Activated gamma-delta T cell (primary cell): ENCODE measurements at regions not wholly inside any gene's neighbourhood (a gene's known extent, or its start where the extent isn't known, plus 50 kb on each side); places are given as distances from the start of the nearest gene placed in this dataset.
"Not testable (repeated sequence)": the region's sequence is repeated elsewhere in the genome, so short reads cannot be mapped to it uniquely, and the experiment has no call there.

Source experiments
- DNase-seq: peaks from one replicate; lab custom pipeline; 2025; lab: John Stamatoyannopoulos, UW

DNA sequence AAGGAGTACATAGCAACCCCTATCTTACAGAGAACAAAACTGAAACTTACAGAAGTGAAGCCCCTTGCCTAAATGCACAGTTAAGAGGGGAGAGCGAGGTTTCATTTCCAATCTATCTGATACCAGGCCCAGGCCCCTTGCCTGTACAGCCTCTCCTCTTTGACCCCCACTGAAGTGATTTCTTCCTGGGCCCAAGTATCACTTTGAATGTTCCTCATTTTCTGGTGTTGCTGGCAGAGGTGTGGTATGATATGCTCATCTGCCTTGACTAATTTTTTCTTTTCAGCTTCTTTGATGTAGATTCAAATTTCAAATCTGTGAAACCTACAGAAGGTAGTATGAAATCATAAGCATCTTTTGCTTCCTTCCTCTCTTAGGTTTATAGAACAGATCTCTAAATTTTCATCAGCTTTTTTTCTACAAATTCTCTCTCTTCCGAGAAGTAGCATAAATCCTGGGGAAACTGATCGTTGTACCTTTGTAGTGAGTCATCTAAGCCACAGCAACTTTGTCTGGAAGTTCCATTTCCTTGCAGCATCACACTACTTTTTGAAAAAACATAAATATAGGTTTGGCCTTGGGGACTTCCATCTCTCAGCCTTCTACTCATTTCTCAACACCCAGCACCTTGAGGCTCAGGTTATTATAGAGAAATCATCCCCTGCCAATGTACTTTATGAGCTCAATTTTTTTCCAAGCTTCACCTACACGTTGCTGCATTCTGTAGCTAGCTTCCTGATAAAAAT, 402.4 kb upstream of the PTGER4 start:
- DNase-seq: no peak

DNA sequence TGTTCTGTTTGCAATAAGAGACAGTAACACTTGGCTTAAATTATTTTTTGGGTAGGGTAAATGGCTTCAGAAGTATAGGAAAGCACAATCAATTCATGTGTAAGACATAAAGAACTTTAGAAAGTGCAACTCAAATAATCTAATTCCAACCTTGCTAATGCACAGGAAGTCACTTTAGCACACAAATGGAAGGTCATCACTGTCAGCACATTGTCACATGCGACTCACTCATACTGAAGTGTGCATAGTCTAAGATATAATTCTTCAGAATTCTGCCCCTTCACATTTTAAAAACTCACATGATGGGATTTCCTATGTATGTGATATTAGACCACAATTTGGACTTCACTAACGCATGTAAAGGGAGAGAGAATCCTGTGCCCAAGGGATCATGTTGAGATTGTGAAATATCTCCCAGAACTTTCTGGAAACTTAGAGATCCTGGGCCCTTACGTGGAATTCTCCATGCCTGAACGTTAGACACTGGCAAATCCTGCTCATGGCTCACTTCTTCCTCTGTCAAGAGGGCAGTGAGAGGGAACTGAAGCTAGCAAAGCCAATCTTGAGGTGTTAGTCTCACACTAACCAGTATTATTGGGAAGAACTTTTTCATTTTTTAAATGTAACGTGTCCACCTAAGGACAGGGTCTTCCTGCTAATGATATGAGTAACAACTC, 403.2 kb upstream of the PTGER4 start:
- DNase-seq: no peak

DNA sequence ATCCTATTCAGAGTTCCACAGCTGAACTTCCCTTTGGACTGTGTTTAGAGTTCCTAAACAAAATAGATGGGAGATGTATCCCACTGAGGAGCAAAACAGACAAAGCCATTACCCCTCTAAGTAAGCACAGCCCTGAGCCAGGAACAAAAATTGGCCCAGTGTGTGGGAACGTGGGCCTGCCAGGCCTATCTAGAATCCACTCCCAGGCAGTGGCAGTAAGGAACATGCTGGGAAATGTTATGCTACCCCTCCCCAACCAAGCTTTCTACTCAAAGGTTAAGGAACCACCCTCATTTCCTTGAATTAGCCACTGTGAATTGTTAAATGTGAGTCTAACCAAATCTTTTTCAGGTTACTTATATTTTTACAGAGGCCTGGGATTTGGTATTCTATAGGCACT, 405.1 kb upstream of the PTGER4 start:
- DNase-seq: no peak

DNA sequence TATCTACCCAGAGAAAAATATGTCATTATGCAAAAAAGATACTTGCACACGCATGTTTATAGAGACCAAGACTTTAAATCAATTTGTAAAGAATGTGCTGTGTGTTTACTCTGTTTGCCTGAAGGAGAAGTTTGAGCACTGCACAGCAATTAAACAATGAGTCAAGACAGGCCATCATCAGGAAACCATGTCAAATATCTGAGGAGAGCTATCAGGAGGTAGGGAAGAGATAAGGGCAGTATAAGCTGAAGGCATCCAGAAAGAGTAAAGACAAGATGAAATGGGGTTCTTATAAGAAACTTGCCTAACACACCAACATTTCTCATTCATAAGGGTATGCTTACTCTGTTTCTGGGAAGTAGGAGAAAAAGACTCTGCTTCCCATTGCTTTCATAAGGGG, 405.8 kb upstream of the PTGER4 start:
- no peak for DNase-seq

DNA sequence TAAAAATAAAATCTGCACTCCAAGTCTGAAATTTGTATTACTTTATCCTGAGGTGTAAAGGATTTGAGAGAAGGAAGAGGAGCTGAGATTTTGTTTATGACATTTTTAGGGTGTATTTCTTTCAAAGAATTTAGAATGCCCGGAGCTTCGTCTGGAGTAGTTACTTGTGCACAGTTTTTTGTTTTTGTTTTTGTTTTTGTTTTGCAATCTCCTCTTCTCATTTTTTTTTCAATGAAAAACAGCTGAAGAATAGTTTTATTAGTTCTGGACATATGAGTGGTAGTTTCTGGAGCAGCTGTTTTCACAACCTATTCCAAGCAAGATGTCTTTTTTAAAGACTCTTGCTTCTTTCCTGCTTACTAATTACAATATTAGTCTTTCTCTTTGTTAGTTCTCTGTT, 408.2 kb upstream of the PTGER4 start:
- no peak for DNase-seq

DNA sequence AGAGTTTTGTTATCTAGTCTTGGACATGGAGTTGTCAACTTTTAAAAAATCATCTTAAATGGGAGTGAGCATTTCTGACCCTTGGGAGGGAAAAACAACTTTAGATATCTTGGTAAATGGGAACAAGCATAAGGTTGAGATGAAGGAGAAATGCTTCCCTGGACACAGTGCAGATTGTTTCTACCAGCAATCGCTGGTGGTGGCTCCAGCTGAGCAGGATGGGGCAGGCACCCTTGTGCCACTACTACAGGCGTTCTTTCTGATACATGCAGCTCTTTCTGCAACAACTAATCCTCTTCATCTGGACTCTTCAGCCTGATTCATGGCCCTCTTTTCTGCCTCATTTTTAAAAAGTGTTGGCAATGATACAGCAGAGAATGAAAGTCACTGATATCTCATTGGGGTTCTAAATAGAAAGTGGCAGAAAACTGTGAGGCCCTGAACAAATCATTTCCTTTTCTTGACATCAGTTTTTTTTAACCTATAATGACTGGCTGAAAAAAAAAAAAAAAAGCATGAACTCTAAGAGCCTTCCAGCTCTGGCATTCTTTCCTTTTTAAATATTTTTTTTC, 409.4 kb upstream of the PTGER4 start:
- DNase-seq: no peak

DNA sequence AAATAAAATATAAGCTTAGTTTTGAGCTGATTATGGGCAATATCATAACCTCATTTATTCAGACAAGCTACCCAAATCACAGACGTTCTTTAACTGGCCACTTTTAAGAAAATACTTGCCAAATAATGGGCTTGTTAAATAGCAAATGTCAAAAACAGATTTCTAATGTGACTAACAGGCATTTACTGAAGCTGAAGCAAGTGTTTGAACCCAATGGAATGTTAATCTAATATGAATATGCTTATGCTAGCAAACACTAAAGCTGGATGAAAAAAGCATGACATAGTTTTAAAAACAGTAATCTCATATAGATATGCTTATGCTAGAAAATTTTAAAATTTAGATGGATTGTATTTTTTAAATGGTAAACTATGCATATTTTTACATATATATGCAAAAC, 411.6 kb upstream of the PTGER4 start:
- DNase-seq: no peak

DNA sequence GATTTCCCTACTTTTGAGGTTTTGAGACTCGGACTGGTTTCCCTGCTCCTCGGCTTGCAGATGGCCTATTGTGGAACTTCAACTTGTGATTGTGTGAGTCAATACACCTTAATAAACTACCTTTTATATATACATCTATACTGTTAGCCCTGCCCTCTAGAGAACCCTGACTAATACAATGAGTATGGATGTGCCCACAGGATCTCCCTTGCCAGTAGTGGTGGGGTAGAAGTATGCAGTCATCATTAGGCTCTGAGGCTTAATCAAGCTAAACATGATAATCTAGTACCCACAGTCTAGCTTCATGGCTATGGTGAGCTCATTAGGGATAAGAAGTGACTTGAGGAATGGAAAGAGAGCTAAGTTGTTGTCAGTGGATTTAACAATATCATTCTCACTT, 412.8 kb upstream of the PTGER4 start:
- DNase-seq: no peak

DNA sequence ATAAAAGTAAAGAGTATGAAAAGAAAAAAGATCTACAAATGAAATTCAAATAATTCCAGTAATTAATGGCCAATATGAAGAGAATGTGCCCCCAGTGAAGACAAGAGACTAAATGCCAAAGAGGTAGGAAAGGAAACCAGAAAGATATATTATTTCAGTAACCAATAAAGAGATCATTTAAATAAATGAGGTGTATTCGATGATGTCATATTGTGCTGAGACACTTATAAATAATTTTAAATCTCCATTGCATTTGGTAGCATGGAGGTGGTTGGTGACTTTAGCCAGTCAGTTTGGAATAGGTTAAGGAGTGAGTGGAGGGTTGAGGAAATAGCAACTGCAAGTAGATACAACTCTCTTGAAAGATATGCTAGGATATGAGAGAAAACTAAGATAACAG, 417.7 kb upstream of the PTGER4 start:
- no peak for DNase-seq

DNA sequence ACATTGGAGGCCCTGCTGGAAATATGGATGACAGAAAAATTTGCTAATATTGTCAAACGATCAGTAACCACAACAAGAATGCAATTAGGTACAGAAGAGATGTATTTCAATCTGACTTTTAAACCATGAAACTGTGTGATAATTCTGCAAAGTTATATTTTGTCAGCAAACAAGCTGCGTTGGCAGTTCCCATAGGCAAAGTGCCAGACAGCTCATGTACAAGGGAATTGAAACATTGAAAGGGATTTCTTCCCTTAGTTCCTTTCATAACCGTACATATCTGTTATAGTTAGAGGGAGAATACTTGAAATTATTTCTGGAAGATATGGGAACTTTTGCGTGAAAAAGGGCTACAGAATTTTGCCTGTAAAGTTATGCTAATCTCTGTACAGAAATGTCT, 419.4 kb upstream of the PTGER4 start:
- no peak for DNase-seq

DNA sequence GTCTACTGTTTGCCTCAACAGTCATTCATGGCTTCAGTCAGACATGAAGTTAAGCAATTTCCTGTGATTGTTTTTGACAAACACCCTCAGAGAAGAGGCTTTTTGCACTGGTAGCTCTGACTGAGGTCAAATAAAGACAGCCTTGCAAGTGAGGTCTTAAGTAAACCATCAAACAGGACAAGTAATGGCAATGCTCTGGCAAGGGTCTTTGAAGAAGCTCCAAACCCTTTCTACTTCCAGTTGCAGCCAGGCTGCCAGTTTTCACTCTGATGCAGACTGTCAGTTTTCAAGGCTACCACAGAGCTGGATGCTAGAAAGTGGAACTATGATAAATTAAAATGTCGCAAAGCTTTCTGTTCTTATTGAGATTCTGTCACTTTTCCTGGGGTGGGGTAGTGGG, 421.5 kb upstream of the PTGER4 start:
- DNase-seq: no peak

DNA sequence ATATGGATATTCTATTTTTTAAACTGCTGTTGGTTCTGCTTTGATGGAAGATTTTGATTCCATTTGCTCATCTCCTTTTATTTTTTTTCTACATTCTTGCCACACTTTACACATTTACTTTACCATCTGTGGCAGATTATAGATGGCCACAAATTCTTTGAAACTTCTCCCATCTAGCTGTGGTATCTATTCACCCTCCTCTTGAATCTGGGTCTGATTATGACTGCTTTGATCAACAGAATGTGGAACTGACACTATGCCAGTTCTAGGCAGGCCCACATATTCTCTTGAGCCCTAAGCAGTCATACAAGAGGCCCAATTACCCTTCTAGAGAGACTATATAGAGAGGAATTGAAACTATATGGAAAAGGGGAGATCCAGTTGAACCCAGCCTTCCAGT, 439.0 kb upstream of the PTGER4 start:
- no peak for DNase-seq

DNA sequence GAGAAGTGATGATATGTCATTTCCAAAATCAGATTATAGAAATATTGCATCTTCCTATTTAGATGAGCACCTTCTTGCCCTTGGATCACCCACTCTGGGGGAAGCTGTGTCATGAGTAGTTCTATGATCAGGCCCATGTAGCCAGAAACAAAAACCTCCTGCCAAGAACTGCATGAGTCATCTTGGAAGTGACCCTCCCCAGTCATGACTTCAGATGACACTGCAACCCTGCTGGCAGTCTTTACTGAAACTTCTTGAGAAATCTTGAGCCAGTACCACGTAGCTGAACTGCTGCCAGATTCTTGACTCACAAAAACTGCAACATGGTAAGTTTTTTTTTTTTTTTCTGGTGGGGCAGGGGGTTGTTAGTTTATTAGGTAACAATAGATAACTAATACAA, 439.6 kb upstream of the PTGER4 start:
- DNase-seq: no peak

DNA sequence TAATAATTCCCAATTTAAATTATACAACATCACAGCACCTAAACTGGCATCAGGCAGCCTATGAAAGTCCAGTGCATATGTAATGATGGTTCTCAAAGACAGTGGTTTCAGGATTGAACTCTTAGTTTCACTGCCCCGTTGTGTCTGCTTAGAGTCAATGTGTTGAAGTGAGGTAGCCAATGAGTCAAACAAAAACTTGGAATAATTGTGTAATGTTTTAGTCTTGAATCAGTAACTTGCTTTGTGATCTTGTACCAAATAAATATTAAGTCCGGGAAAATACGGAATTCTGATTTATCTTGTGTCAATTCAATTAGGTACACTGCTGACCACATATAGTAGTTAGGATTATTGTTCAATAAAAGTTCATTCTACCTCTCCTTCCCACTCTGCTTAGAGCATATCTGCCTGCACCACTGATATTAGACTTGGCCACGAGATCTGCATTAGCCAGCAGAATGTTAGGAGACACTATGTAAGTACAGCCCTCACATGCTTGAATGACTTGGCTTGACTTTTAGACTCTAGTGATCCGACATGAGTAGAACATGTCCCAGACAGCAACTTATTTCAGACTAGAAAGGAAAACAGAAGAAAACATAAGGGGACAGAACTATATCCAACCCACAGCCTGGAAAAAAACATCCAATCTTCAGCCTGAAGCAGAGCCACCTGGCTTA, 441.5 kb upstream of the PTGER4 start:
- DNase-seq: no peak

DNA sequence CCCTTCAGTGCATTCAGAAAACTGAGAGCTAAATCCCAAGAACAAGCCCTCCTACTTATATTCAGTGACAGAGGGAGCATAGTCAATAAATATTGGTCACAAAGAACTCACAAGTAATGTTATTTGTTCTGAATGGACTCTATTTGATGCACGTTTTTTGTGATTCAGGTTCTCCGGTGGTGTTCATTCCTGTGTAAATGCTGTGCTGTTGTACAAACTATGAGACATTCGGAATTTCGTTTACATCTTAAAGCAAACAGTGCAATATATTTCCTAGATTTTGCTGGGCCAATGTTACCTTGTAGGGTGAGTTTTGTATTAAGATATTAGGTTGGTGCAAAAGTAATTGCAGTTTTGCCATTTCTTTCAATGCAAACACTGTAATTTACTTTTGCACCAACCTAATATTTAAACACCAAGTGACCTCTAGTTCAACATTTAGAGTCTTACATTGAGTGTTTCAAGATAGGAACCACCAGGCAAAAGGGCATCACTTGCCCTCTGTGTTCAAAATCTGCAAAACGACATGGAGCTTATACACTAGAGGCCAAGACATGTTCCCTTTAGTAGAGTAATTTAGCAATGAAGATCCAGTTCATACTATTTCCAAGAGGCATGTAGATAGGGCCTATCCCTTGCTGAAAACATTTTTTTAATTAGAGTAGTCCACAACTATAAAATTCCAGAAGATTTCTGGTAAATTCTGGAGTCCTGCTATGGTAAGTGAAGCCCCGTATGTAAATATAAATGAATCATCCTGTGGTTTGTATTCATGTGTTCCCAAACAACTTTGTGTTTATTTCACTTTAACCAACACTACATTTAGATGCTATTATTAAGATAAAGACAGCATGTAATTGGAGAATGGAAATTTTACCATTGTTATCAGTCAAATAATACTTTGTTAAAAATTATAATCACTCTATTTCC, 444.0 kb upstream of the PTGER4 start:
- no peak for DNase-seq

DNA sequence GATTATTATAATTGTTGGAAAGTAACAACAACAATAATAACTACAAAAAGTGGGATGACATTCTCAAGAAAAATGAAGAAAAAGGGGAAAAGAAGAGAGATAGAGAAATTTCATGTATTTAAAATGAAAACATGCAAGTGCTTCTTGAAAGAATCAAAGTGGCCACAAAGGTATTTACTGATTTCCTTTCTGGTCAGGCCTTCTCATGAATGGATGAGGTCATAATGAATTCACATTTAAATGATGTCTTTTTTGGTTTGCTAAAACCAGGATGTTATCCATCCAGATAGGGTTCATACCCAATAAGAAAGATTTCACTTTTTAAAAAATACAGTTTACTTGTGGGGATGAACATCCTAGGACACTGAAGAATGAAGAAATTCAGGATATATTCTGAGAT, 446.4 kb upstream of the PTGER4 start:
- no peak for DNase-seq

DNA sequence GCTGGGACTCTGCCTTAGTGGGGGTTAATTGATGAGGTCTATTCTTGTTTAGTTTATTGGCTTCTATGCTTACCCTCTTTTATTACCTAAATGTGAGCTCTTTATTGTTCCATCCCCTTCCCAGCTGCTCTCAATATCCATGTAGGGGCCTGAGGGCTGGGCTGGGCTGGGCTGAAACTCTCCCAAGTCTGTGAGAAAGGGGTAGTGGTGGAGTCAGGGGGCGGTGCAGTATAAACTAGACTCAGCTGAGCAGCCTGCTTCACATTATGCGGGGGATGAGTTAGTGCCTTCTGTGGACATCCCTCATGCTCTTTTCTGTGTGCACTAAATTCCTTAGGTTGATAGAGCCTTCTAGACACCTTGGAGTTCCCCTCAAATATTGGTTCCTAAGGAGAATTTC, 451.8 kb upstream of the PTGER4 start:
- no peak for DNase-seq

DNA sequence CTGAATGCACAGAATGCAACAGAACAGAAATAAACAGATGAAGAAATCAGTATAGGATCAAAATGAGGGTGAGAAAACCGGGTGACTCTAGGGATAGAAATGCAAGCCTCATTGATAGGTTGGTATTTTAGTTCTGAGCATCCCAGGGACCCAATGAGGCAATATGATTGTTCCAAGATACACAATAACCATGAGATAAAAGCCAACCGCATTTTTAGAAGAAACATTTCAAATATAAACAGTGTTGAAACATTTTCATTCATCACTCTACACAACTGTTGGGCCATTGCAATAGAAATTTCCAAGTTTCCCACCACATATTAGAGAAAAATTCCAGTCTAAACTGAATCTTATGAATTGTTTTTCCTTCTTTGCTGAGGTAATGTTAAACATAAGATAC, 452.3 kb upstream of the PTGER4 start:
- no peak for DNase-seq

DNA sequence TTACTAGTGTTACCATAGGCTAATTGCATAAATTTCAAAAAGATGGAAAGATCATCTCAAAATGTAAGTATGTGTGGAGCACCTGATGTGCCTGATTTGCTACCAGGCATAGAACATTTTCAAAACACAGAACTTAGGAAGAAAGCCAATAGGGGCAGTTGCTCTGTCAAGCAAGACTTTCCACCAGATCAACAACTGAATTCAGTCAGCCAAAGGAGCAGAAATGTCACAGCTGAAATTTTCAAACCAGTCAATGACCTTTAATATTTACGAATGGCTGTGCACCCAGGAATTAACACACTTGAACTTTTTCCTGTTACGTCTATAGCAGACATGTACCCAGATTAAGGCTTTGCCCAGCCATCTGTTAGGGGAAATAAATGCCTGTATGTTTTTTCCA, 452.8 kb upstream of the PTGER4 start:
- DNase-seq: no peak

DNA sequence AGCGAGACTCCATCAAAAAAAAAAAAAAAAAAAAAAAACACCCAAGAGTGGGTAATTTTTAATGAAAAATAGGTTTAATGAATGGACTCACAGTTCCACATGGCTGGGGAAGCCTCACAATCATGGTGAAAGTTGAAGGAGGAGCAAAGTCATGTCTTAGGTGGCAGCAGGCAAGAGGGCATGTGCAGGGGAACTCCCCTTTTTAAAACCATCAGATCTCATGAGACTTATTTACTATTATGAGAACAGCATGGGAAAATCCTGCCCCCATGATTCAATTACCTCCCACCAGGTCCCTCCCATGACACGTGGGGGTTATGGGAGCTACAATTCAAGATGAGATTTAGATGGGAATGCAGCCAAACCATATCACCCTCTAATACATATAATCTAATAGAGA, 454.6 kb upstream of the PTGER4 start:
- DNase-seq: not testable (repeated sequence)

DNA sequence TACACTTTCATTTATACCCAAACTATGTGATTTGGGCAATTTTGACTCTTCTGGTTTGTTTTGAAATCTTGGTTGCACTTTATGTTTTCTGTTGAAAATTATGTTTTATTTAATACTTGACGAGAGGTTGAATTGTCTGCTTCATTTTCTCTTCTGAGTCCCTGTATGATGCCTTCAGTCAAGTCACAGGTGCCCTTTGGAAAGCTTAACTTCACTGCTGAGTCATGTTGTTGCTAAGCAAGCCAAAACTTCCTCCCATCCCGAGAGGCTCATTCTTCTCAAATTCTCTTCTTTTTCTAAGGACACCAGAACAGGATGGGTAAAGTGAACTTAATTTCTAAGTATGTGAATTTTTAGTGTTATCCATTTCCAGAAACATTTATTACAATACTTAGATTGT, 455.3 kb upstream of the PTGER4 start:
- DNase-seq: no peak

DNA sequence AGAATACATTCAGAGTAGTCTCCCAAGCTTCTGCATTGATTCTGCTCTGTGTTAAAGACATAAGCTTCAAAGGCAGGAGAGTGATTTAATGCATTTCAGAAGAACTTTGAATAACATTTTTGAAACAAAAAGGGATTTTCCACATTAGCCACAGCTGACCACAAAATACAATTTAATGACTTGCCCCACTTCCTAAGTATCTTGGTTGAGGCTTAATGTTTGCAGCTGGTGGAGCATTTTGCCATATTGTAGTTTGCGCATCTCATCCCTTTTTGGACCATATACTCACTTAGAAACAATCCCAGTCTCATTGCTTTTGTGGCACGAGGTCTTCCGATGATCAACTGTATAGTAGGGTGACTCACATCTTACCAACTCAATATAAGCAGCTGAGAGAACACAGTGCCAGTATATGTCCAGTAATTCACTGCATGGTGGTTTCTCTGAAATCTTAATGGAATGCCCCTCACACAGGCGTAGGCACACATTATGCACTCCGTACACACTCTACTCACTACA, 455.8 kb upstream of the PTGER4 start:
- DNase-seq: no peak
